ENCODE measurements at regions not wholly inside any gene's neighbourhood (a gene's known extent, or its start where the extent isn't known, plus 50 kb on each side); places are given as distances from the start of the nearest gene placed in this dataset.

- DNase-seq: peak; percentile 22 to 49
- H3K4me1 ChIP-seq (ENCODE audit: control insufficient read depth, insufficient read depth, low read length): peaks cover 10% of the 10 kb centered on the region
- no peaks in the 10 kb centered on the region for H3K27me3 ChIP-seq (ENCODE audit: control insufficient read depth, insufficient read depth, low read length)
- 37% methylated on average over 2 of the region's 5 CpGs for WGBS (ENCODE audit: insufficient coverage, low lambda C conversion rate)
- H3K27ac ChIP-seq (ENCODE audit: low read length): peak overlapping the region; percentile 76
- H3K36me3 ChIP-seq (ENCODE audit: control insufficient read depth, insufficient read depth, low read length): no peaks in the 10 kb centered on the region
- H3K9me3 ChIP-seq (ENCODE audit: control insufficient read depth, low read depth, low read length): no peaks in the 10 kb centered on the region
- no peak overlapping the region for H3K4me3 ChIP-seq (ENCODE audit: low read length)
Observed at GRCh38 chr20:53828088-53828681, 234.5 kb upstream of the ZNF217 start.

GRCh38 chr20:53827292-53828087 lies 233.9 kb upstream of the ZNF217 start:
- no peak for DNase-seq
- Histone ChIP-seq H3K9me3 (ENCODE audit: control insufficient read depth, low read depth, low read length) (no peaks in the 10 kb centered on the region), H3K27ac (ENCODE audit: low read length) (peak overlapping the region; percentile 4), H3K4me1 (ENCODE audit: control insufficient read depth, insufficient read depth, low read length) (peaks cover 10% of the 10 kb centered on the region), H3K4me3 (ENCODE audit: low read length) (no peak overlapping the region), H3K36me3 (ENCODE audit: control insufficient read depth, insufficient read depth, low read length) (no peaks in the 10 kb centered on the region), H3K27me3 (ENCODE audit: control insufficient read depth, insufficient read depth, low read length) (no peaks in the 10 kb centered on the region)
- no CpG with 5 or more reads among the region's 4 CpGs for WGBS (ENCODE audit: insufficient coverage, low lambda C conversion rate)

GRCh38 chr20:53826597-53827291 lies 233.1 kb upstream of the ZNF217 start:
- peak overlapping the region; percentile 4 for H3K27ac ChIP-seq (ENCODE audit: low read length)
- H3K4me3 ChIP-seq (ENCODE audit: low read length): no peak overlapping the region
- peak; percentile 46 to 68 for DNase-seq
- no peaks in the 10 kb centered on the region for H3K36me3 ChIP-seq (ENCODE audit: control insufficient read depth, insufficient read depth, low read length)
- no peaks in the 10 kb centered on the region for H3K9me3 ChIP-seq (ENCODE audit: control insufficient read depth, low read depth, low read length)
- H3K4me1 ChIP-seq (ENCODE audit: control insufficient read depth, insufficient read depth, low read length): peaks cover 10% of the 10 kb centered on the region
- H3K27me3 ChIP-seq (ENCODE audit: control insufficient read depth, insufficient read depth, low read length): no peaks in the 10 kb centered on the region
- 70% methylated on average over 3 of the region's 5 CpGs for WGBS (ENCODE audit: insufficient coverage, low lambda C conversion rate)

GRCh38 chr20:53826090-53826489 lies 232.5 kb upstream of the ZNF217 start:
- Histone ChIP-seq H3K4me1 (ENCODE audit: control insufficient read depth, insufficient read depth, low read length) (peaks cover 10% of the 10 kb centered on the region), H3K27me3 (ENCODE audit: control insufficient read depth, insufficient read depth, low read length) (no peaks in the 10 kb centered on the region), H3K36me3 (ENCODE audit: control insufficient read depth, insufficient read depth, low read length) (no peaks in the 10 kb centered on the region), H3K4me3 (ENCODE audit: low read length) (no peak overlapping the region), H3K9me3 (ENCODE audit: control insufficient read depth, low read depth, low read length) (no peaks in the 10 kb centered on the region), H3K27ac (ENCODE audit: low read length) (no peak overlapping the region)
- no CpG with 5 or more reads among the region's 2 CpGs for WGBS (ENCODE audit: insufficient coverage, low lambda C conversion rate)
- no peak for DNase-seq

GRCh38 chr20:53825282-53825681 lies 231.6 kb upstream of the ZNF217 start:
- WGBS (ENCODE audit: insufficient coverage, low lambda C conversion rate): no CpG with 5 or more reads among the region's 4 CpGs
- no peak overlapping the region for H3K4me3 ChIP-seq (ENCODE audit: low read length)
- DNase-seq: no peak
- H3K27me3 ChIP-seq (ENCODE audit: control insufficient read depth, insufficient read depth, low read length): no peaks in the 10 kb centered on the region
- no peaks in the 10 kb centered on the region for H3K9me3 ChIP-seq (ENCODE audit: control insufficient read depth, low read depth, low read length)
- H3K27ac ChIP-seq (ENCODE audit: low read length): no peak overlapping the region
- H3K4me1 ChIP-seq (ENCODE audit: control insufficient read depth, insufficient read depth, low read length): peaks cover 10% of the 10 kb centered on the region
- H3K36me3 ChIP-seq (ENCODE audit: control insufficient read depth, insufficient read depth, low read length): no peaks in the 10 kb centered on the region

- no peak for DNase-seq
- Histone ChIP-seq H3K9me3 (ENCODE audit: control insufficient read depth, low read depth, low read length) (no peaks in the 10 kb centered on the region), H3K4me3 (ENCODE audit: low read length) (no peak overlapping the region), H3K27me3 (ENCODE audit: control insufficient read depth, insufficient read depth, low read length) (no peaks in the 10 kb centered on the region), H3K36me3 (ENCODE audit: control insufficient read depth, insufficient read depth, low read length) (no peaks in the 10 kb centered on the region), H3K4me1 (ENCODE audit: control insufficient read depth, insufficient read depth, low read length) (peaks cover 8% of the 10 kb centered on the region), H3K27ac (ENCODE audit: low read length) (no peak overlapping the region)
- WGBS (ENCODE audit: insufficient coverage, low lambda C conversion rate): no CpG with 5 or more reads among the region's 4 CpGs
Observed at GRCh38 chr20:53824779-53825178, 231.1 kb upstream of the ZNF217 start.

- Histone ChIP-seq H3K27me3 (ENCODE audit: control insufficient read depth, insufficient read depth, low read length) (no peaks in the 10 kb centered on the region), H3K36me3 (ENCODE audit: control insufficient read depth, insufficient read depth, low read length) (no peaks in the 10 kb centered on the region), H3K4me1 (ENCODE audit: control insufficient read depth, insufficient read depth, low read length) (peaks cover 2% of the 10 kb centered on the region), H3K9me3 (ENCODE audit: control insufficient read depth, low read depth, low read length) (no peaks in the 10 kb centered on the region), H3K27ac (ENCODE audit: low read length) (no peak overlapping the region), H3K4me3 (ENCODE audit: low read length) (no peak overlapping the region)
- WGBS (ENCODE audit: insufficient coverage, low lambda C conversion rate): no CpG with 5 or more reads among the region's 6 CpGs
- DNase-seq: no peak
Observed at GRCh38 chr20:53823121-53823764, 229.6 kb upstream of the ZNF217 start.

GRCh38 chr20:53822534-53822933 lies 228.9 kb upstream of the ZNF217 start:
- no peaks in the 10 kb centered on the region for H3K4me1 ChIP-seq (ENCODE audit: control insufficient read depth, insufficient read depth, low read length)
- no peaks in the 10 kb centered on the region for H3K9me3 ChIP-seq (ENCODE audit: control insufficient read depth, low read depth, low read length)
- no peak for DNase-seq
- no peaks in the 10 kb centered on the region for H3K27me3 ChIP-seq (ENCODE audit: control insufficient read depth, insufficient read depth, low read length)
- 78% methylated on average over 1 of the region's 5 CpGs for WGBS (ENCODE audit: insufficient coverage, low lambda C conversion rate)
- H3K4me3 ChIP-seq (ENCODE audit: low read length): no peak overlapping the region
- no peak overlapping the region for H3K27ac ChIP-seq (ENCODE audit: low read length)
- no peaks in the 10 kb centered on the region for H3K36me3 ChIP-seq (ENCODE audit: control insufficient read depth, insufficient read depth, low read length)

GRCh38 chr20:53819973-53820451 lies 226.4 kb upstream of the ZNF217 start:
- no peak for DNase-seq
- Histone ChIP-seq H3K9me3 (ENCODE audit: control insufficient read depth, low read depth, low read length) (no peaks in the 10 kb centered on the region), H3K4me3 (ENCODE audit: low read length) (no peak overlapping the region), H3K36me3 (ENCODE audit: control insufficient read depth, insufficient read depth, low read length) (no peaks in the 10 kb centered on the region), H3K4me1 (ENCODE audit: control insufficient read depth, insufficient read depth, low read length) (no peaks in the 10 kb centered on the region), H3K27me3 (ENCODE audit: control insufficient read depth, insufficient read depth, low read length) (no peaks in the 10 kb centered on the region), H3K27ac (ENCODE audit: low read length) (no peak overlapping the region)
- WGBS (ENCODE audit: insufficient coverage, low lambda C conversion rate): no CpG with 5 or more reads among the region's 7 CpGs

- Histone ChIP-seq H3K4me3 (ENCODE audit: low read length) (no peak overlapping the region), H3K36me3 (ENCODE audit: control insufficient read depth, insufficient read depth, low read length) (no peaks in the 10 kb centered on the region), H3K9me3 (ENCODE audit: control insufficient read depth, low read depth, low read length) (no peaks in the 10 kb centered on the region), H3K27me3 (ENCODE audit: control insufficient read depth, insufficient read depth, low read length) (no peaks in the 10 kb centered on the region), H3K4me1 (ENCODE audit: control insufficient read depth, insufficient read depth, low read length) (no peaks in the 10 kb centered on the region), H3K27ac (ENCODE audit: low read length) (no peak overlapping the region)
- DNase-seq: no peak
Observed at GRCh38 chr20:53818457-53819177, 225.0 kb upstream of the ZNF217 start.
